Medulla oblongata (tissue), 1 donor: ENCODE measurements at regions not wholly inside any gene's neighbourhood (a gene's known extent, or its start where the extent isn't known, plus 50 kb on each side); places are given as distances from the start of the nearest gene placed in this dataset.
A peak's percentile ranks its signal among the peaks of the same experiment; 100 is the strongest.
"Not testable (repeated sequence)": the region's sequence is repeated elsewhere in the genome, so short reads cannot be mapped to it uniquely, and the experiment has no call there.

ENCODE experiments used
- DNase-seq: peaks from one replicate; pipeline ENCODE4 v3.0.0-alpha.2; 2015; ENCODE audit errors: extremely low spot score

DNA sequence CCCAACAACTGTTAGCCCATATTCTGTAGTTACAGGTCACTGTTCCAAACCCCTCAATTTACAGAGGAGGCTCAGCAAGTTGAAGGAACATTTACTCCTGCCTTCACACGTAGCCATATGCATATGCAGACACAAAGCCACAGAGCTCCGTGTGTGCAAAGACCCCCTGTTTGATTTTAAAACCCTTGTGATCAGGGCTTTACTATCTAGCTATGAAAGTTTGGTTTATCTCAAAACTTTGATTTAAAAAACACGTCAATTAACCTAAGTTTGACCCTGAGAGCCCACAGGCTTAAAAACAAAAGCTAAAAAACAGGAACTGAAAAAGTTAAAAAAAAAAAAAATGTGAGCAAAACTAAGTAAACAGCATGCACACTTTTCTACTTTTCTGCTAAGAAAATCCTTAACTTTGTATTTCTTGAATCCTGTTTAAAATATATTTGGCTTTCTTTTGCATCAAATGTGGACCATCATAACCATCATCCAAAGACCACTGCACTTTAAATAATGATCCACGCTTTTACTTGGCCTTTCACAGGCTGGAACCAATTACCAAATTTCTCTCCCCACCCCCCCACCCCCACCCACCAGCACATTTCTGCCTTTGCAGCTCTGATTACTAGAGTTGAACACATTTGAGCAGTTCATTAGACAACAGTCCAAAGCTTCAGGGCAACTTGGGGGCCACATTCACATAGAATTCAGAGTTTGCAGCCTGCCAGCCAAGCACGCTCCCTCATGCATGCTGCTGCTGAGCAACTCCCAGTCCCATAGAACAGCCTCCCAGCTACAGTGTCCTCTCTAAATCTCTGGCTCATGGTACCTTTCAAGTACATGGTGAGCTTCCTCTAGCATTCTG is 128.8 kb upstream of the MAP3K1 start:
- DNase-seq: no peak

- DNase-seq: no peak
These were observed 129.7 kb upstream of the MAP3K1 start for GRCh38 chr5:56685503-56686217.

- DNase-seq: no peak
These were observed 131.2 kb upstream of the MAP3K1 start for GRCh38 chr5:56684159-56684558.

DNA sequence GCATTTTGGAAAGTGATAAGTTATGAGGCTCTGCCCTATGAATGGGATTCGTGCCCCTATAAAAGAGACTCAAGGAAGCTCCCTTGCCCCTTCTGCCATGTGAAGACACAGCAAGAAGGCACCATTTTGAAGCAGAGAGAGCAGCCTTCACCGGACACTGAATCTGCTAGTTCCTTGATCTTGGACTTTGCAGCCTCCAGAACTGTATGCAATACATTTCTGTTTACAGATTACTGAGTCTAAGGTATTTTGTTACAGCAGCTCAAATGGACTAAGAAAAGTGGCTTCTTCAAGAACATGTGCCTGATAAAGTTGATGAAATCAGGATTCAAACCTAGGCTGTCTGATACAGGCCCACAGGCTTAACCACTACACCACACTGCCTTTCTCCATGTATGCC is 131.6 kb upstream of the MAP3K1 start:
- no peak for DNase-seq

- DNase-seq: no peak
These were observed 132.1 kb upstream of the MAP3K1 start for GRCh38 chr5:56683281-56683680.

DNA sequence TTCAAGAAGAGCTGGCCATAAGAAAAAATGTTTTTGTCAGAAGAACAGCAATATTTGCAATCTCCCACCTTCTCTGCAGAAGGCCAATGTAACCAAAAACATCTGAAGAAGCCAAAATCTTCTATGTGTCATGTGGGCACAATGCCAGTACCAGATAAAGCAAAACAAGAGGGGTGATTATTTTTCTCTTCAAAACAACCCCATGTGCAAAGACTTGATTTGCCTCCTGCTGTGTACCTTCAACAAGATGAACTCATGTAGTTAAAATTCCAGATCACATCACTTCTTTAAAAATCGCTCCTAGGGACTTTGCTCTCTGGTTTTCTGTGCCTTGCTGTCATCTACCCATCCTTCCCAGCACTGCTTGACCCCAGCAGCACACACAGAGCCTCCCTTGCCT is 134.0 kb upstream of the MAP3K1 start:
- no peak for DNase-seq

DNA sequence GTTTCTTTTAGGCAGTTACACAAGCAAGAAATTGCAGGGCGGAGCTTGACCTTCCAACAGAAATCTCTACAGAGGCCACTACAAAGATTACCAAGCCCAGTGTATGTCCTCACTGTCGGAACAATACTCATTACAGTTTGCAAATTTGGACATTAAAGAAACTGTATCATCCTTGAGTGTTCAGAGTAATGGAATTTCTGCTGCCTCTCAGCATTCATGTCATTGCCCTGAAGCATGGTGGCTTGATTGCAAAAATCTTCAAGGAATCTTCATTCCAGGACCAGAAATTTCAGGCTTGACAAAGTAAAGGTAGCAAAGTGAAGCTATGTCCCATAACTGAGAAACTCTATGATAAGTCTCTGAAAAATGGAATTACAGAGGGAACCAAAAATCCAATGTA is 134.6 kb upstream of the MAP3K1 start:
- no peak for DNase-seq

DNA sequence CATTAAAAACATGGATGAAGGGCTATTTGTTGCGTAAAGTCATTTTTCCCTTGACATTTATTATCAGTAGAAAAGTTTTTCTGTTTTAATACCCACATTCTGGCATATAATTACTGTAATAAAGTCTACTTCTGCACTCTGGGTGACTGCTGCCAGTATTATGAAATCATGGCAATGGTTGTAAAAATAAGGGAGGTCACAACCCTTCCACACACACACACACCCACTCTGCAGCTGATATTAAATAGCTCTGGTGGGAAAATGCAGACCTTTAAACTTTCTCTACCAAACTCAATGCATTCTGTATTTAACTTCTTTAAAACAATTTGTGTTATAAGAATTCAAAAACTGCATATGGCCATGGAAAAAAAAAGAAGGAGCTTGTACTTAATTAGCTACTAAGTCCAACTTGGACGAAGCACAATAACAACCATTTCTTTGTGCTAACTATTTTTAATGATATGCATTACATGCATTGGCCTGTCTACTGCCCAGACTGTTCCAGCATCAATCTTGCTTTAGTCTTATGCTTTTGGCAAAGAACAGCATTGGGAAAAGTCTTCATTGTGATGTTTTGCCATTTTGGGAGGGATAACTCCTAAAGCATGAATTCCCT is 137.6 kb upstream of the MAP3K1 start:
- DNase-seq: no peak

DNA sequence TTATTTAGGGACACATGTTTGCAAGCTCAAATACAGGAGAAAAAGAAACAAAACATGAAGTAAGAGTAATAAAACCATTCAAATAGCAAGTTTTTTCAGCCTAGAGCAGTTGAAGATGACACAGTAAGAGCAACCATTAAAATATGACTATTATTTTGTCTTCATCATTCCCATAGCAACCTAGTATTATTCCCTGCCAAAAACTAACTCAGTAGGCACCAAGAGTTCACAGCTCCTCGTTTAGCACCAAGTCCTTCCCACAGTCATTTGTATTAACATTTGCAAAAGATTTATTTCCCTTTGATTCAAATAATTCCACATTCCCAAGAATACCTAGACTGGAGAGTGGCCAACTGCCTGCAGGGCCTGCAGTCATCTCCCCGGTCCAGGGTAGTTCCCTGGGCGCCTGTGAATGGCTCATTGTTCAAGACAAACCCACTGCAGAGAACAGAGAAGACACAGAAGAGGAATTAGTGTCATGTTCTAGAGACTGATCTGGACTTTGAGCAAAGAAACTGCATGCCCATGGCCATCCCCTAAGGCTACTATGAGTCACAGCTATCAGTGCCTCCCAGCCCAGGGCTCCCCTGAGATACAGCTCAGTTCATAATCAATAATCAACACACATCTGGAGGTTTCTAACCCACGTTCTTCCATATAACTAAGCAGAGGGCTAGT is 139.1 kb upstream of the MAP3K1 start:
- DNase-seq: no peak

DNA sequence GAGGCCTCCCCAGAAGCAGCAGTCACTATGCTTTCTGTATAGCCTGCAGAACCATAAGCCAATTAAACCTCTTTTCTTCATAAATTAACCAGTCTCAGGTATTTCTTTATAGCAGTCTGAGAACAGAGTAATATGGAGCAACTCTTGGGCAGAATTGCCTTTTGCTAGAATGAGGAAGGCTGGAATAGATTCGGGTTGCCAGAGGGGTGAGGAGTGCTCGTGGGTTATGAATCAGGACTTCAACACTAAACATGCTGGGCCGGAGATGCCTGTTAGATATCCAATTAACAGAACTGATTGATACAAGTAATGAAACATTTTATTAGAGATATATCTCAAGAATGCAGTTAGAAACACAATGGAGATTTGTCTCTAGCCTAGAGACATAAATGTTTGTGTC is 140.9 kb upstream of the MAP3K1 start:
- DNase-seq: no peak

GRCh38 chr5:56673171-56673570 is 142.2 kb upstream of the MAP3K1 start:
- DNase-seq: peak; percentile 63

- no peak for DNase-seq
These were observed 143.8 kb upstream of the MAP3K1 start for GRCh38 chr5:56671571-56671970.

- DNase-seq: no peak
These were observed 144.4 kb upstream of the MAP3K1 start for GRCh38 chr5:56670916-56671315.

GRCh38 chr5:56669534-56670483 is 145.5 kb upstream of the MAP3K1 start:
- peak; percentile 87 for DNase-seq

DNA sequence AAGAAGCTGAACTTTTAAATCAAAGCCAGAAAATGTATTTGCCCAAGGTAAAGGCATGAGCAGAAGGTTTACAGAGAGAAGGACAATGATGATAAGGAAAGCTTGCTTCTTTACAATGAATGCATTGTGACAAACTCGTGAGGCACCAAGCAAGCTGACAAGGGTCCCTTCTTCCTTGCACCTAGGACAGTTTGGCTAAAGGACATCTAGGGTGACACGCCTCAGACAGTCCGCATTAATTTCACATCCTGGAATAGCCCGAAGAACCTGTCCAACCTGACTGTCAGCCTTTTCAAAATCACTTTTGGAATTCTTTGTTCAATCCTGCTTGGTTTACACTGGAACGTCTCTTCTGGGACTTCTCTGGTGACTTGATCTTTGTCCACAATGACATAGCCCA is 146.4 kb upstream of the MAP3K1 start:
- DNase-seq: no peak

DNA sequence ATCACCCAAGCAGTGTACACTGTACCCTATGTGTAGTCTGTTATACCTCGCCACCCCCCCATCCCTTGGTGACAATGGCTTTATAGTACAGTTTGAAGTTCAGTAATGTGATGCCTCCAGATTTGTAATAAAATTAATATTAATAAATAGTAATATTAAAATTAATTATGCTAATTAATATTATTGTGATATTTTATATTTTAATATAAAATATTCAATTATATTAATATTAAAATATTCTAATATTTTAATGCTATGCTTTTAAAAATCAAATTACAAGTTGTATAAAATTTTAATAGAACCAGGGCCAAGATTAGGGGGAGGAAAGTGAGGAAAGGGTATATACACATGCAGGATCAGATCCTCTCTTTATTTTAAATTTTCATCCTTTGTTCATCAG is 147.7 kb upstream of the MAP3K1 start:
- no peak for DNase-seq

DNA sequence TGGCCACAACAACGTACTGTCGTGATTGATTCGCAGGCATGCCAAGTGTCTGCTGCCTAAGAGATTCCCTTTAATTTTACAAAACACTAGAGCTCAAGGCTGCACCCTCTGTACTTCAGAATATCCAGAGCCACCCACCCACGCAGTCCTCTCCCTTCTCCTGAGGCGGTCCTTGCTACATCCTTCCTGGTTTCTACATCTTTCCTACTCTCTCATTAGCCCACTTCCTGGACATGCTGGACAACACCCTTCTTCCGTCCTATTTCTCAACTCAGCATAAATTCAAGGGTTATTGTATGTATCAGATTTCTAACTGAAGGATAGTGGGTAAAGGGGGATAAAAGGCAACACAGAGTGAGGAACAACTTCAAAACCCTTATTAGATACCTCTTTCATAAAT is 148.4 kb upstream of the MAP3K1 start:
- DNase-seq: no peak

- DNase-seq: not testable (repeated sequence)
These were observed 150.2 kb upstream of the MAP3K1 start for GRCh38 chr5:56665117-56665516.

DNA sequence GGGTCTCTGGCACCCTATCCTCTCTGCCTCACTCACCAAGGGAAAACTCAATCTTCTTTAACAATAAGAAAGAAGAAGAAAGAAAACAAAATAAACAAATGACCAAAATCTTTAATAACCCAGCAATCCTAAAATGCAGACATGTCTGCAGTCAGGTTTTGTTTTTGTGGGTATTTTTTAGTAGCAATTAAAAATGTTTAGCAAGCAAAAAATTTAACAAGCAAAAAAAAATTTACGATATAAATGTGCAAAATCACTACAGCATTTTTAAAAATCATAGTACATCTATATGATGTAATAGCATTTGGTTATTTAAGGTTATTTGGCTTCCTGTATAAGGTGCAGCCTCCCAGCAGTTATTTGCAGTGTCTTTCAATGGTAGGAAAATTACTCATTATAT is 151.3 kb upstream of the MAP3K1 start:
- DNase-seq: no peak

DNA sequence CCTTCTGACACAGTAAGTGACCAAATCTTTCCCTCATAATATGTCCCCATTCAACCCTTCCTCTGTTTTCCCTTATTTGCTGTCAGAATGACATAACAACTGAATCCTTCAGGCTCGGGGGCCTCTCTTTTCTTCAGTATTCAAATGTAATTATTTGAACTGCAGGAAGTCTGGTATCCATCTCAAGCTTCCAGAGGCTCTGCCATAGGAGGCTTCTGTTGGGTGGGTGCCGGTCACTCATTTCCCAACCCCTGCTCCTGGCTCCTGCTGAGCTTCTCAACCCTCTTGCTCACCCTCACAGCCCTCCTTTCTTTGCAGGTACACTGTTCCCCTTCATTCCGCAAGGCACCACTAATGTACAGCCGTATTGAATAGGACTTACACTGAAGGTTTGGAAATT is 151.8 kb upstream of the MAP3K1 start:
- no peak for DNase-seq

DNA sequence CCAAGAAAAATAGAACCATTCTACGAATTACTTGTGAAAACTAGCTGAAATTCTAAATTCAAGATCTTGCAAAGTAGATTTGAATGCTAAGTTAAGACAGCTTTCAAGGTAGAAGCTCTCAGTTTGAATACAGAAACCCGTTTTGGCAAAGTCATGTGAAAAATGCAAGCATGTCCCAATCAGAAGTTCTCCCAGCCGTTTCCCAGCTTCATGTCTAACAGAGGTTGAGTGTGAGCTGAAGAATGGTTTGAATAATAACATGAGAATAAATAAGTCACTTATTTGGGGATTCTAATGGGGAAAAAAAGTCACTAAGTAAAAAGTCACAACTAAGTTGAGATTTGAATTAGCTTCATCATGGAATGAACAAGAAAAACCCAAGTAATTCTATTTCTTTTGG is 152.5 kb upstream of the MAP3K1 start:
- DNase-seq: no peak
